GM12892 (cell line): ENCODE measurements at regions not wholly inside any gene's neighbourhood (a gene's known extent, or its start where the extent isn't known, plus 50 kb on each side); places are given as distances from the start of the nearest gene placed in this dataset.

Source experiments
- DNase-seq: peaks from one replicate; pipeline ENCODE4 v3.0.0; 2011; ENCODE audit not compliant: insufficient read length
- FAIRE-seq: peaks from 2 replicates; lab custom pipeline; 2011; peaks lifted over from hg19 to GRCh38; lab: Jason Lieb, UNC
- POLR2A ChIP-seq: IDR thresholded peaks from 2 replicates; pipeline ENCODE4 v1.6.1; 2011; ENCODE audit warnings: low read depth, low read length, control low read depth
- POLR2AphosphoS5 ChIP-seq: IDR thresholded peaks from 2 replicates; pipeline ENCODE4 v1.6.1; 2011; ENCODE audit warnings: low read depth, low read length, control low read depth
- TAF1 ChIP-seq: IDR thresholded peaks from 2 replicates; pipeline ENCODE4 v1.6.1; 2011; ENCODE audit warnings: low read depth, mild to moderate bottlenecking, control low read depth, low read length, borderline replicate concordance

DNA sequence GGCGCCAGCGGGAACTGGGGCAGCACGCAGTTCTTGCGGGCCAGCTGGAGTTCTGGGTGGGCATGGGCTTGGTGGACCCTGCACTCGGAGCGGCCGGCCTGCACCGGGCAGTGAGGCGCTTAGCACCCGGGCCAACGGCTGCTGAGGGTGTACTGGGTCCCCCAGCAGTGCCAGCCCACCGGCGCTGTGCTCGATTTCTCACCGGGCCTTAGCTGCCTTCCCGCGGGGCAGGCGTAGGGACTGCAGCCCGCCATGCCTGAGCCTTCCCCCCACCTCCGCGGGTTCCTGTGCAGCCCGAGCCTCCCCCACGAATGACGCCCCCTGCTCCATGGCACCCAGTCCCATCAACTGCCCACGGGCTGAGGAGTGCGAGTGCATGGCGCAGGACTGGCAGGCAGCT is 168.8 kb downstream of the CD24 start:
- no peak for FAIRE-seq
- TF ChIP-seq TAF1 (no peak), POLR2A (no peak), POLR2AphosphoS5 (no peak)

DNA sequence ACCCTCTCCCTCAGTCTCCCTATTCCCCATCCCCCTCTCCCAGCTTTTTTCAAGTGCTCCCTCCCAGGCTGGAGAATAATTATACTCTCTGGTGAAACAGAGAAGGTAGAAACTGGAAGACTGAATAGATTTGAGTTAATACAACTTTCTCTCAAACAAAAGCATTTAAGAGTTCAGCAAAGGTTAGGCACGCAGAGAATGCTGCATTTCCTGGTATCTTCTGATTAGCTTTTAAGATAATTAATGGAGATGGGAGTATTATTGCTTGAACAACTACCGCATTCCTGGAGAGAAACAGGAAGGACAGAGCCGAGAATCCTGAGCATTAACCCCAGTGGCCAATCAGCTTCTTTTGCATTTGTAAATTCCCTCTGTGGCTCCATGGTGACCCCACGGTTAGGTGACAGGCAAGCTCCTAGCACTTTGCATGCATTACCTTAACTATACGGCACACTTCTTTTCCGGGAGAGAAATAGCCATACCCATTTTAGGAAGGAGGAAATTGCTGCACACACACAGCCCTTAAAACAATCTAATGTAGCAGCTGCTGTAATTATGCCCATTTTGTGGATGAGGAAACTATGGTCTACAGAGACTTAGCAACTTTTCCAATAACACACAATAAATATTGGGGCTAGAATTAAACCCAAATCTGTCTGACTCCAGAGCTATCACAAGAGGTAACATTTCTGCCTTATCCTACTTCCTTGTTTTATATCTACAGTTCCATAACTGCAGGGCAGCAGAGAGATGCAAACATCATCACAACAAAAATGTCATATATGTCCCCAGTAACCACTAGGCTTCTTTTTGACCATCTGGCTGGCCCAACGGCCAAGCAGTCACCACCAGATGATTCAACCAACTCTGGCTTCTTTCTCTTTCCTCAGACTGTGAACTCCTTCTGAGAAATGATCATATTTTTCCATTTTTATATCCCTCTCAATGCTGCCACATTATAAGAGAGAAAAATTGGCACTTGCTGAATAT is 169.9 kb downstream of the CD24 start:
- TF ChIP-seq TAF1 (no peak), POLR2AphosphoS5 (no peak), POLR2A (no peak)
- DNase-seq: no peak
- no peak for FAIRE-seq

More for the DNA sequence above, 168.8 kb downstream of the CD24 start:
- no peak for DNase-seq

DNA sequence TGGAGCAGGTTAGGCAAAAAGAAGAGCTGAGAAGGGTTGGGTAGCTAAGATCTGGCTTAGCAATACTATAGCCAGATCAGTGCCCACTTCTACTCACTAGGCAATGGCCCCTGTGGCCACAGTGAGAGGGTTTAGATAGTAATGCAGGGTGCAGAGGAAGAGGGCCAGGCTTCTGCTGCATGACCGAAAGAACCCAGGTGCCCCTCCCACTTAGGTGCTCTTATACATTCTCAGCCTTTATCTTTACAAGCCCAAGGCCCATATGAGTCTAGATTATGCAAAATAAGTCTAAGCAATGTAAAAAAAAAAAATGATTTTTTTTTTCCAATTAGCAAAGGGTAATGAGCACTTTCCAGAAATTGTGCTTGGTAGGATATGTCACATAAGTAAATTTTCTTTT is 171.3 kb downstream of the CD24 start:
- no peak for FAIRE-seq
- no peak for DNase-seq
- no peak for TF ChIP-seq POLR2A
- TF ChIP-seq POLR2AphosphoS5: no peak
- TF ChIP-seq TAF1: no peak

DNA sequence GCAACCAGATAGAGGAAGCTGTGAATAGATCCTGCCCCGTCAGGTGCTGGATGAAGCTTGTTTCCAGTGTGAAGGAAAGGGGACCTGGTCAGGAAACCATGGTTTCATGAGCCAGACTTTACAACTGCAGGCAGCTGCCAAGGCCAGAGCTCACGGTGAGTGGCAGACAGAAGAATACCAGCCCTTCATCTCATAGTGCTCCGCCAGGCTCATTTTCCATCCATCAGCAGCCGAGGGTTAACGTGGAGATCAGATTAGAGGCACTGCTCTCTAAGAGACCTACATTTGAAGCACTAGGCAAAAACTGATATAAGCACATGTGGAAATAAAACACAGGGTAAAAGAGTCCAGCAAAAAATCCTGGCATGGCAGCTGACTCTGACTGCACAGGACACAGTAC is 172.4 kb downstream of the CD24 start:
- FAIRE-seq (no peak), DNase-seq (no peak)
- TF ChIP-seq POLR2A: no peak
- no peak for TF ChIP-seq TAF1
- TF ChIP-seq POLR2AphosphoS5: no peak

DNA sequence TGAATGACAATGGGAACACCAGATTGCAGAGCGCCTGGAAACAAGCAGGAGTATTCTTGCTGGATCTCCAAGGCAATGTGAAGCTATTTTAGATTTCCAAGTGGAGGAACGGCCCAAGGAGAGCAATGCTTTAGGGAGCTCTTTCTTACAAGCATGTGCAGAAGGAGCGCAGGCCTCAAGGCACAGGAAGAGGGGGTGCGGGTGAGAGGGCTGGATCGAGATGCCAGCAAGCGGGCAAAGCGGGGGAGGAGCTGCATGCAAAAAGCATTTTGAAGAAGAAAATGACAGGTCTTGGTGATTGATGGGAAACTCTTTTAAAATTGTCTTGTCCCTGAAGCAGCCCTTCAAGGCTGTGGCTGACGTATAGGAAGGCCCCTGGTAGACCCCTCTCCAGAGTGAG is 171.9 kb downstream of the QRSL1 start:
- no peak for DNase-seq
- FAIRE-seq: no peak
- no peak for TF ChIP-seq TAF1

DNA sequence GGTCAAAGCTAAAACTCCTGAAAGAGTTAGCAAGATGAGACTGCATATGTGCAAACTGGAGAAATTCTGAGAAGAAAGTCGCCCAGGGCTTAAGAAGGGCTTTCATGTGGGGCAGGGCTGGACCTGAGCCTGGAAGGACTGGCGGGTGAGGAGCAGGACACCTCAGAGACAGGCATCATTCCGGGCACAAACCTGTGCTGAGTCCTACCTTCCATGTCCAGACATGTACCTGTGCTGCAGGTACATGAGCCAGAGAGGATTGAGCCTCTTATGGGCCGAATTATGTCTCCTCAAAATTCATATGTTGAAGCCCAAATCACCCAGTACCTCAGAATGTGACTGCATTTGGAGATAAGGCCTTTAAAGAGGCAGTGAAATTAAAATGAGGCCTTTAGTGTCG is 171.0 kb downstream of the QRSL1 start:
- FAIRE-seq (peak; percentile 46), DNase-seq (no peak)
- TF ChIP-seq TAF1 (no peak), POLR2AphosphoS5 (no peak), POLR2A (no peak)

DNA sequence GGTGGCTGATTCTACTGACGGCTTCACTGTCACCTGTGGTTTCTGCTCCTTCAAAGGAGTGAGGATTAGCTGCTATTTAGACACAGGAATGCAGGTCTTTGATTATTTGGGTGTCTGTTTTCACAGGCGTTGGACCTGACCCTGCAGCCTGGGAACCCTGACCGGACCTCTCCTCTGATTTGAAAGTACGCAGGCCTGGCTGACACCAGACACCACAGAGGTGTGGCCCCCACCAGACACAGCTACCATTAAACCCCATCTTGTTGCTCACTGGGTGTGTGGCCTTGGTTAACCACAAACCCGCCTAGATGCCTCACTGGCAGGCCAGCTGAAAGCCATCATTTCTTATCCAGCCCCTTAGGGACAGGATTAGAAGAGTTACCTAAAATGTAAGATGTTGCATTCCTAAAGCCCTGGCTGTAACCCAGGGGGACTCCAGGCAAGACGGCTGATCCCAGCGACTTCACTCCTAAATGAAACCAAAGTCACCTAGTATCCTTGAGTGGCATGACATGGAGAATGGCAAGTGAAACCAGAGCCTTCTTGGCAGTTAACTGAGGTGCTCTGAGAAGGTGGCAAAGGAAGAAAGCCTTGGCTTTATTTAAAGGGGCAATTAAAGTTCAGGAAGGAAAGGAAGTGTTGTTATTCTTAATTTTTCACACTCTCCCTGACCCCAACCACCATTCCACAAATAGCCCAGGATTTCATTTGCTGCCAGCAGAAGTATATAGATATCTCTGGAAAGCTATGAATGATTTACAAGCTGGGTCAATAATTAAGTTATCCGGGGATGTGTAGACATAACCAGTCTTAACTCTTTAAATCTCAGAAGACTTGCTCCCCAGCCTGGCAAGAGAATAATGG is 169.9 kb downstream of the QRSL1 start:
- TF ChIP-seq POLR2AphosphoS5 (no peak), TAF1 (no peak), POLR2A (no peak)
- DNase-seq (no peak), FAIRE-seq (no peak)

DNA sequence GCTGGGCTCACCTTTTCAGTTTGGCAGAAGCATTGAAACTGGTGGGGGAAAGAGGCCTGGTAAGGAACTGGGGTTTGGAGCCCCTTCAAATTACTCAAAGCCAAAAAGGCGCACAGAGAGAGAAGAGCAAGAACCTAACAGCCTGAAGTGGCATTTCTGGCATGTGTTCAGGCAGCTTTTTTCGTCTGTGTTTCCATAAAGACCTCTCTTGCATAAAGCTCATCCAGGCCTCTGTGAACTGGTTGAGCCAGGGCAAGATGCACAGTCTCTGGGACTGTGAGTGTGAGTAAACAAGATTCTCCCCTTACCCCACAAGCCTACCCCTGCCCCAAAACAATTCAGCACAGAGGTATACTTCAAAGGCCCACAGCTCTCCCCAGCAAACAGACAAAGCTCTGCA is 167.8 kb downstream of the QRSL1 start:
- FAIRE-seq: no peak
- no peak for TF ChIP-seq TAF1
- TF ChIP-seq POLR2AphosphoS5: no peak
- TF ChIP-seq POLR2A: no peak

DNA sequence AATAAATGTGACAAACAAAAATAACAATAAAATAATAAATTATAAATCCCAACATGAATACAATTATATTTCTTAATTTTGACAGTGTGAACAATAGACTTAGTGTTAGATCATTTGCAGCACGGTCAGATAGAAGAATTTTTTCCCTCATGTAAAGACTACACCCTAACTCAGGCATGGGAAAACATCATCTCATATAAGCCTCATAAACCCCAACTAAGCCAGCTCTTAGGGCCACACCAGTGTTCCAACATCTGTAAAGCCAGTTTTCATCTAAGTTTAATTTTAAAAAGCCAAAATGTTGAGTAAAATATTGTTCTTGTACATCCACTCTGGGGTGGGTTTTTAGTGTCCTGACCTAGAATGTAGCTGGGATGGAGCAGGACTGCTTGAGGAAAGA is 167.4 kb downstream of the QRSL1 start:
- TF ChIP-seq POLR2A (no peak), TAF1 (no peak), POLR2AphosphoS5 (no peak)
- DNase-seq (no peak), FAIRE-seq (no peak)

More for the DNA sequence above, 167.8 kb downstream of the QRSL1 start:
- DNase-seq: no peak

DNA sequence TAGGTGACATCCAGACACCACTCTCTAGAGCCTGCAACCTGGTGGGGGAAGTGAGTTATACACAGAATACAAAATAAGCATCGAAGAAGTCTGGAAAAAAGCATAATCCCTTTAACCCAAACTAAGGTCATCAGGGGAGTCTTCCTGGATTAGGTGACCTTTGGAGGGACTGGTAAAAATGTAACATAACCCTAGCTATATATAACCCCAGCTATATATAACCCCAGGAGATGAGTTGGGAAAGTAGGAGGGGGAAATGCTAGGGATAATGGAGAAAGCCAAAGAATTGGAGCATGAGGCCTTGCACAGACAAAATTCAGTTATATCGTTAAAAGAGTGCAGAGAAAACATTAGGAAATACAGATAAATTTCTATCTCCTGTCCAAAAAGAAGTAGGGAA is 164.8 kb downstream of the QRSL1 start:
- no peak for FAIRE-seq
- TF ChIP-seq TAF1 (no peak), POLR2A (no peak), POLR2AphosphoS5 (no peak)
- no peak for DNase-seq

DNA sequence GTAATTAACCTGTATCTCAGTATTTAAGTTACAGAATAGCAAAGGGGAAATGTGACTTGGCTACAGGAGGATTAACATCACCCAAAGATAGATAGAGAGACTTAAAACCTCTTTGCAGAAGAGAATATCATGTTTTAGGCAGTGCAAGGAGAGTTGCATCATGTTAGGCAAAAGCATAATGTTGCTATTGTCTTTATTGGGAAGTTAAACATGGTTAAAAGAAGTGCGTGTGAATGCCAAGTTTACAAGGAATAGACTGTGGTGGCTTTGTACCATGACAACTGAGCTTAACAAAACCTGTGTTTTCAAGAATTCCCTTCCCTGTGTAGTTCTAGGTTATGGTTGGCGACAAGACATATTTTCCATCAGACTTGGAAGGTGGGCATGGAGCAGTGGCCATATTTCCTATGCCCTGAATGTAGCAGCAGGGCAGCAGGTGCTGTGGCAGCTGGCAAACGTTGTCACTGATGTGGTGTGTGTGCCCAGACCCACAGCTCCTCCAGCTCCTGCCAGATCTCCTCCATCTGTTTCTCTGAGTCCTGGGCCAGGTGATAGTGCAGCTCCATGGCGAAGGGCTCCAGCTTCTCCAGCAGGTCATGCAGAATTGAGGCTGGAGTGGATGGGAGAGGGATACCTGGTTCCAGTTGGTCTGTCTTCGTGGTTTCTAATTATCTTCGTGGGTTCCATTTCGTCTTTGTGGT is 163.3 kb downstream of the QRSL1 start:
- TF ChIP-seq POLR2AphosphoS5 (no peak), TAF1 (no peak), POLR2A (no peak)
- DNase-seq (no peak), FAIRE-seq (no peak)
